ENCODE measurements at regions not wholly inside any gene's neighbourhood (a gene's known extent, or its start where the extent isn't known, plus 50 kb on each side); places are given as distances from the start of the nearest gene placed in this dataset.

DNA sequence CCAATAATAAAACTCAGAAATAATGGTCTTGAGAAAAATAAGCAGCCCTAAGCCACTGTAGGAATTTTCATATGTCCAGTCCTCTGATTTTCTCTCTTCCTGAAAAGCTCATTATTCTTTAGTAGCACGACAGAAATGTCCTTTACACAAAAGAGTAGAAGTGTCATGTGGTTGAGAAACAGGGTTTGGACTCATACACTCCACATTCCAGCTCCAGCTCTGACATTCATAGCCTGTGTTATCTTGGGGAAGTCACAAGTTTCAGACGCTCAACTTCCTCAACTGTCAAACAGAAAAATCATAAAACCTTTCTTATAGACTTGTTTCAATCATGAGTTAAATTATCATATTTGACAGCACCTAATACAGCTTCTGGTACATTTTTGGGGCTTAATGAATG, 511.5 kb downstream of the TNS1 start:
- DNase-seq: no peak
- ATAC-seq: no peak
- Mint-ChIP-seq H3K4me1 (no peaks in the 10 kb centered on the region), H3K36me3 (ENCODE audit: low read depth) (no peaks in the 10 kb centered on the region), H3K4me3 (no peak overlapping the region), H3K27me3 (no peaks in the 10 kb centered on the region), H3K27ac (no peak overlapping the region)
- H3K9me3 ChIP-seq (ENCODE audit: control insufficient read depth, low read length, poor library complexity, severe bottlenecking): no peaks in the 10 kb centered on the region

DNA sequence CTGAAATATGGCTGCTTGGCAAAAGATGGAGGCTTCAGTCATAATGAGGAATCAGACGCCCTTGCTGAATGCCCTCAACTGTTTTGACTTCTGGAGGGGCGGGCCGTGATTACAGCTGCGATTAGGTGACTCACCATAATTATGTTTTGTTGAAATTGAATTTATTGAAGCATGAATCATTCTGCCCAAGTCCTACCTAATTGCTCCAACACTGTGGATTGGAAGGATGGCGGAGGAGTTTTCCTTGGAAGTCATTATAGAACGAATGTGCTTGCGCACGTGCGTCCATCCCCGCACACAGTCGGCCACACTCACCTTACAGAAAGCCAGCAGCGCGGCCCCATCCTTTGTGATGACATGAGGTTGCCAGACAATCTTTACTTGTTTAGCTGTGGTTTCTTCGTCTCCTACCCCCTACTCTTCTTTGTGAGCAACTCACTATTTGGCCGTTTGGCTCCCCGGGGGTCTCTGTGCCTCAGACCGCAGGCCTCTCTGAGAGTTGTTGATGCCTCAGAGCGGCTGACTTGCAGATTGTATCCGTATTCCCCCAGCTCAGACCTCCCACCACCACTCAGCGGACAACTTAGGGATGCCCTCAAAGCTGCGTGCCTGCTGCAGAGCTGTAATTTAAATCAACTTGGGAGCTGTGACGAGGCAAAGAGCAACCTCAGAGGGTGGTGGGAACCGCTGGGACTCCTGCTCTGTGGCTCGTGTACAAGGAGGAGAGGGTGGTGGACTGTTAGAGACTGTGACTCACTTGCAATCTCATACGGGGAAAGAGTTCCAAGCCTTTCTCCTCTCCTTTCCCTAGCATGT, 513.4 kb downstream of the TNS1 start:
- ATAC-seq (no peak), DNase-seq (no peak)
- H3K9me3 ChIP-seq (ENCODE audit: control insufficient read depth, low read length, poor library complexity, severe bottlenecking): no peaks in the 10 kb centered on the region
- Mint-ChIP-seq H3K4me1 (no peaks in the 10 kb centered on the region), H3K27me3 (no peaks in the 10 kb centered on the region), H3K4me3 (no peak overlapping the region), H3K36me3 (ENCODE audit: low read depth) (no peaks in the 10 kb centered on the region), H3K27ac (no peak overlapping the region)

GRCh38 chr2:217484046-217484445, 518.7 kb downstream of the TNS1 start:
- Mint-ChIP-seq H3K36me3 (ENCODE audit: low read depth) (peaks cover 4% of the 10 kb centered on the region), H3K4me1 (no peaks in the 10 kb centered on the region), H3K27me3 (no peaks in the 10 kb centered on the region), H3K27ac (no peak overlapping the region), H3K4me3 (no peak overlapping the region)
- H3K9me3 ChIP-seq (ENCODE audit: control insufficient read depth, low read length, poor library complexity, severe bottlenecking): no peaks in the 10 kb centered on the region
- no peak for ATAC-seq
- DNase-seq: no peak

- Mint-ChIP-seq H3K27ac (no peak overlapping the region), H3K27me3 (no peaks in the 10 kb centered on the region), H3K36me3 (ENCODE audit: low read depth) (peaks cover 4% of the 10 kb centered on the region), H3K4me1 (no peaks in the 10 kb centered on the region), H3K4me3 (no peak overlapping the region)
- no peaks in the 10 kb centered on the region for H3K9me3 ChIP-seq (ENCODE audit: control insufficient read depth, low read length, poor library complexity, severe bottlenecking)
- no peak for ATAC-seq
- no peak for DNase-seq
These were observed 520.6 kb downstream of the TNS1 start for GRCh38 chr2:217482056-217482710.

GRCh38 chr2:217481577-217481976, 521.2 kb downstream of the TNS1 start:
- H3K9me3 ChIP-seq (ENCODE audit: control insufficient read depth, low read length, poor library complexity, severe bottlenecking): no peaks in the 10 kb centered on the region
- DNase-seq (no peak), ATAC-seq (no peak)
- Mint-ChIP-seq H3K4me1 (no peaks in the 10 kb centered on the region), H3K27me3 (no peaks in the 10 kb centered on the region), H3K27ac (no peak overlapping the region), H3K36me3 (ENCODE audit: low read depth) (peaks cover 4% of the 10 kb centered on the region), H3K4me3 (no peak overlapping the region)

DNA sequence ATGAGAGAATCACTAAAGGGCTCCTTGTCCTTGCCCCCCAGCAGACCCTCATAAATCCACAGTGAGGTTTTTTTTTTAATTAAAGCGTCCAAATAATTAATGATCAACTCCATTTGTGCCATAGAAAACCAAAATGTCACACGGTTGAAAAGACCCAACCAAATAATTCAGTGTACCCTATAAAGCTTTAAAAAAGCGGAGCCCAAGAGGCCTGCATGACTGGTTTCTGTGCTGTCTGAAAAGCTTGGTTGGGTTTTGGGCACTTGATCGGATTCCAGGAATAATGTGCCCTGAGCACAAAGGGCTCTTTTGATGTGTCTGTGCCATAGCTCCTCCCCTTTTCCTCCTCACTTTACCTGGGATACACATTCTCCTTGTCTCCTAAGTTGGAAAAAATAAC, 523.2 kb downstream of the TNS1 start:
- peaks cover 4% of the 10 kb centered on the region for H3K27me3 Mint-ChIP-seq
- no peak overlapping the region for H3K27ac Mint-ChIP-seq
- peaks cover 4% of the 10 kb centered on the region for H3K36me3 Mint-ChIP-seq (ENCODE audit: low read depth)
- DNase-seq: no peak
- ATAC-seq: no peak
- H3K9me3 ChIP-seq (ENCODE audit: control insufficient read depth, low read length, poor library complexity, severe bottlenecking): no peaks in the 10 kb centered on the region
- H3K4me3 Mint-ChIP-seq: no peak overlapping the region
- no peaks in the 10 kb centered on the region for H3K4me1 Mint-ChIP-seq

GRCh38 chr2:217478831-217479455, 523.9 kb downstream of the TNS1 start:
- H3K4me1 Mint-ChIP-seq: no peaks in the 10 kb centered on the region
- ATAC-seq (no peak), DNase-seq (no peak)
- peaks cover 5% of the 10 kb centered on the region for H3K36me3 Mint-ChIP-seq (ENCODE audit: low read depth)
- H3K27me3 Mint-ChIP-seq: peaks cover 6% of the 10 kb centered on the region
- H3K27ac Mint-ChIP-seq: no peak overlapping the region
- no peak overlapping the region for H3K4me3 Mint-ChIP-seq
- no peaks in the 10 kb centered on the region for H3K9me3 ChIP-seq (ENCODE audit: control insufficient read depth, low read length, poor library complexity, severe bottlenecking)

GRCh38 chr2:217477583-217477982, 525.2 kb downstream of the TNS1 start:
- no peaks in the 10 kb centered on the region for H3K9me3 ChIP-seq (ENCODE audit: control insufficient read depth, low read length, poor library complexity, severe bottlenecking)
- no peaks in the 10 kb centered on the region for H3K4me1 Mint-ChIP-seq
- DNase-seq: no peak
- H3K36me3 Mint-ChIP-seq (ENCODE audit: low read depth): peaks cover 5% of the 10 kb centered on the region
- H3K27ac Mint-ChIP-seq: no peak overlapping the region
- peaks cover 6% of the 10 kb centered on the region for H3K27me3 Mint-ChIP-seq
- no peak for ATAC-seq
- no peak overlapping the region for H3K4me3 Mint-ChIP-seq

DNA sequence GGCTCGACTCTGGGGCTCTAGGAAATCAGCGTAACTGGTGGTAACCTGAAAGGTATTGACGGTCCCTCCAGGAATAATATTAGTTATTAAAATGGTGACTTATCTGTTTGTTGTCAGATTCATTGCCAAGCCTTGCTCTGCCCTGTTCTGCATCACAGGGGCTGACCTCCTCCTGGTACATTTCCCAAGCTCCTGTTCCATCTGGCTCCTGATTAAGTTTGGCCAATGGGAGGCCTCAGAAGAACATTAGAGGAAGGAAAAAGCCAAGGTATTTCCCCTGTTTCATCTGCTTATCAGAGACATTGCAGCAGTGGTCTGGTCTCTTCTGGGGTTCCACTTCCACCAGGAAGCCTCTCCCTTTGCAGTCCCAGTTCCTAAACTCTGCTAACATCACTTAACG, 527.0 kb downstream of the TNS1 start:
- peaks cover 2% of the 10 kb centered on the region for H3K36me3 Mint-ChIP-seq (ENCODE audit: low read depth)
- DNase-seq (no peak), ATAC-seq (no peak)
- peaks cover 6% of the 10 kb centered on the region for H3K27me3 Mint-ChIP-seq
- no peaks in the 10 kb centered on the region for H3K4me1 Mint-ChIP-seq
- H3K9me3 ChIP-seq (ENCODE audit: control insufficient read depth, low read length, poor library complexity, severe bottlenecking): no peaks in the 10 kb centered on the region
- H3K27ac Mint-ChIP-seq: no peak overlapping the region
- no peak overlapping the region for H3K4me3 Mint-ChIP-seq

- peaks cover 2% of the 10 kb centered on the region for H3K36me3 Mint-ChIP-seq (ENCODE audit: low read depth)
- no peak overlapping the region for H3K4me3 Mint-ChIP-seq
- H3K27me3 Mint-ChIP-seq: peaks cover 6% of the 10 kb centered on the region
- DNase-seq (no peak), ATAC-seq (no peak)
- no peaks in the 10 kb centered on the region for H3K4me1 Mint-ChIP-seq
- no peaks in the 10 kb centered on the region for H3K9me3 ChIP-seq (ENCODE audit: control insufficient read depth, low read length, poor library complexity, severe bottlenecking)
- H3K27ac Mint-ChIP-seq: no peak overlapping the region
These were observed 527.7 kb downstream of the TNS1 start for GRCh38 chr2:217475101-217475500.

GRCh38 chr2:217471319-217471718, 531.5 kb downstream of the TNS1 start:
- H3K27ac Mint-ChIP-seq: no peak overlapping the region
- no peak for DNase-seq
- peaks cover 2% of the 10 kb centered on the region for H3K36me3 Mint-ChIP-seq (ENCODE audit: low read depth)
- H3K4me1 Mint-ChIP-seq: no peaks in the 10 kb centered on the region
- ATAC-seq: no peak
- H3K27me3 Mint-ChIP-seq: peaks cover 6% of the 10 kb centered on the region
- H3K9me3 ChIP-seq (ENCODE audit: control insufficient read depth, low read length, poor library complexity, severe bottlenecking): no peaks in the 10 kb centered on the region
- no peak overlapping the region for H3K4me3 Mint-ChIP-seq

- no peaks in the 10 kb centered on the region for H3K4me1 Mint-ChIP-seq
- no peaks in the 10 kb centered on the region for H3K9me3 ChIP-seq (ENCODE audit: control insufficient read depth, low read length, poor library complexity, severe bottlenecking)
- H3K27me3 Mint-ChIP-seq: no peaks in the 10 kb centered on the region
- DNase-seq: no peak
- no peak overlapping the region for H3K4me3 Mint-ChIP-seq
- no peak for ATAC-seq
- H3K27ac Mint-ChIP-seq: no peak overlapping the region
- no peaks in the 10 kb centered on the region for H3K36me3 Mint-ChIP-seq (ENCODE audit: low read depth)
These were observed 533.5 kb downstream of the TNS1 start for GRCh38 chr2:217469203-217469810.

DNA sequence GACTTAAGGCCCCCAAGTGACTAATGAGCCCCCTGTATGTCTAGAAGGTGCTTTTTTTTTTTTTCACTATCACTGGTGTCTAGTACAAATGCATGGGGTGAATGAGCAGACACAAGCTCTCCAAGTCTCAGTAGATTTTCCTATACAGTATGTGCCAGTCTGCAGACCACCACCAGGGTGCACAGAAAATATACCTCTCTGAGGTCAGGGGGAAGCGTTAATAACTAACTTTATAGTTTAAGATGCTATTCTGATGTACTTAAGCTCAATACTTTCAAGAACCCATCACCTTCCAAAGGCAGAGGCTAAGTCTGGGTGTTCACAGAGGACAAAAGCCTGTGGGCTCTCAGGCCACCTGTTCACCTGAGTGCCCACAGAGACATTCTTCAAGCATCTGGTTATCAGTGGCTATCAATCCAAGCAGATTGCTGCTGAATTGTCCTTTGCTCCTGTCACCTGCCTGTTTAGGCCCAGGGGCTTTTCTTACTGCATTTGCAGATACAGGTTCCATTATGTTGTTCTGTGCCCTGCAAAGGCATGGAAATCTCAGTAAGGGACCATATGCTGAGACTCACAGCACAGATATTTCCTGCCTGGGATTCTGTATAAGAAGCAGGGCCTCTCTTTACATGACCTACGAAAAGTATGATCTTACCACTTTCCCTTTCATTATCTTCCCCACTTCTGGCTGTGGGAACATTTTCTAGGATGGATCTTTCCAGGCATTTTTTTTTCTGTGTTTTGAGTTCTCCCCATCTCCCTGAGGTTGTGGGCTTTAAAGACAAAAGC, 534.6 kb downstream of the TNS1 start:
- H3K9me3 ChIP-seq (ENCODE audit: control insufficient read depth, low read length, poor library complexity, severe bottlenecking): no peaks in the 10 kb centered on the region

More for the DNA sequence above, 534.6 kb downstream of the TNS1 start:
- H3K4me1 Mint-ChIP-seq: no peaks in the 10 kb centered on the region
- ATAC-seq (no peak), DNase-seq (no peak)
- H3K27me3 Mint-ChIP-seq: no peaks in the 10 kb centered on the region
- H3K36me3 Mint-ChIP-seq (ENCODE audit: low read depth): no peaks in the 10 kb centered on the region
- H3K27ac Mint-ChIP-seq: no peak overlapping the region
- no peak overlapping the region for H3K4me3 Mint-ChIP-seq
